Neutrophil (primary cell): ENCODE measurements at regions not wholly inside any gene's neighbourhood (a gene's known extent, or its start where the extent isn't known, plus 50 kb on each side); places are given as distances from the start of the nearest gene placed in this dataset.

ENCODE experiments used
- H3K27ac ChIP-seq: fragments of 200-600 bp; sonication (generic); 2 replicates; pipeline ENCODE4 v1.5.1; 2016; ENCODE audit warnings: mild to moderate bottlenecking, moderate library complexity
- H3K27me3 ChIP-seq: fragments of 200-600 bp; sonication (generic); 2 replicates; pipeline ENCODE4 v1.6.0; 2016; ENCODE audit warnings: mild to moderate bottlenecking
- H3K36me3 ChIP-seq: fragments of 200-600 bp; sonication (generic); 2 replicates; pipeline ENCODE4 v1.5.1; 2017
- H3K4me1 ChIP-seq, 2 experiments: fragments of 200-600 bp in 1 of 2; sonication (generic) in 1 of 2; 1 replicate in 1 of 2; 2 replicates in 1 of 2; pipeline versions ENCODE4 v1.5.1 to v1.6.1; 2013 to 2016; ENCODE audit warnings: low read depth in 1 of 2, low read length in 1 of 2, mild to moderate bottlenecking in 1 of 2, moderate library complexity in 1 of 2; ENCODE audit not compliant: control insufficient read depth in 1 of 2, insufficient read depth in 1 of 2
- H3K4me3 ChIP-seq, 2 experiments: fragments of 200-600 bp in 1 of 2; sonication (generic) in 1 of 2; 1 replicate in 1 of 2; 2 replicates in 1 of 2; pipeline ENCODE4 v1.5.1; 2013 to 2016; ENCODE audit warnings: low read depth in 1 of 2, low read length in 1 of 2, mild to moderate bottlenecking in 1 of 2, moderate library complexity in 1 of 2
- H3K9me3 ChIP-seq: fragments of 200-600 bp; sonication (generic); 2 replicates; pipeline ENCODE4 v1.5.1; 2016
- CTCF ChIP-seq: fragments of 200-600 bp; sonication (generic); IDR thresholded peaks from 2 replicates; pipeline ENCODE4 v1.5.1; 2016; ENCODE audit warnings: antibody characterized with exemption

GRCh38 chr11:92302770-92303169, 78.2 kb downstream of the FAT3 start:
- H3K36me3 ChIP-seq, result no peaks in the 10 kb centered on the region
- TF ChIP-seq CTCF, result no peak
- H3K4me1 ChIP-seq, result no peaks in the 10 kb centered on the region
- no peaks in the 10 kb centered on the region for H3K9me3 ChIP-seq
- H3K27me3 ChIP-seq, result no peaks in the 10 kb centered on the region
- no peak overlapping the region for H3K4me3 ChIP-seq
- H3K27ac ChIP-seq, result no peak overlapping the region

GRCh38 chr11:92304271-92304670, 79.7 kb downstream of the FAT3 start:
- no peak overlapping the region for H3K4me3 ChIP-seq
- H3K27ac ChIP-seq, result no peak overlapping the region
- H3K27me3 ChIP-seq, result no peaks in the 10 kb centered on the region
- no peaks in the 10 kb centered on the region for H3K9me3 ChIP-seq
- no peak for TF ChIP-seq CTCF
- no peaks in the 10 kb centered on the region for H3K4me1 ChIP-seq
- H3K36me3 ChIP-seq, result no peaks in the 10 kb centered on the region

GRCh38 chr11:92306966-92307510, 82.4 kb downstream of the FAT3 start:
- Histone ChIP-seq H3K4me3 (no peak overlapping the region), H3K27ac (no peak overlapping the region), H3K36me3 (no peaks in the 10 kb centered on the region), H3K4me1 (no peaks in the 10 kb centered on the region), H3K9me3 (no peaks in the 10 kb centered on the region), H3K27me3 (no peaks in the 10 kb centered on the region)
- no peak for TF ChIP-seq CTCF

- no peak overlapping the region for H3K27ac ChIP-seq
- no peaks in the 10 kb centered on the region for H3K36me3 ChIP-seq
- no peak overlapping the region for H3K4me3 ChIP-seq
- H3K27me3 ChIP-seq, result no peaks in the 10 kb centered on the region
- TF ChIP-seq CTCF, result no peak
- H3K4me1 ChIP-seq, result no peaks in the 10 kb centered on the region
- no peaks in the 10 kb centered on the region for H3K9me3 ChIP-seq
Measured at GRCh38 chr11:92308366-92308765, 83.7 kb downstream of the FAT3 start.

- Histone ChIP-seq H3K4me1 (no peaks in the 10 kb centered on the region), H3K27ac (no peak overlapping the region), H3K27me3 (no peaks in the 10 kb centered on the region), H3K9me3 (no peaks in the 10 kb centered on the region), H3K4me3 (no peak overlapping the region), H3K36me3 (no peaks in the 10 kb centered on the region)
- TF ChIP-seq CTCF, result no peak
Measured at GRCh38 chr11:92311616-92312449, 87.2 kb downstream of the FAT3 start.
